ENCODE measurements at regions not wholly inside any gene's neighbourhood (a gene's known extent, or its start where the extent isn't known, plus 50 kb on each side); places are given as distances from the start of the nearest gene placed in this dataset.

DNA sequence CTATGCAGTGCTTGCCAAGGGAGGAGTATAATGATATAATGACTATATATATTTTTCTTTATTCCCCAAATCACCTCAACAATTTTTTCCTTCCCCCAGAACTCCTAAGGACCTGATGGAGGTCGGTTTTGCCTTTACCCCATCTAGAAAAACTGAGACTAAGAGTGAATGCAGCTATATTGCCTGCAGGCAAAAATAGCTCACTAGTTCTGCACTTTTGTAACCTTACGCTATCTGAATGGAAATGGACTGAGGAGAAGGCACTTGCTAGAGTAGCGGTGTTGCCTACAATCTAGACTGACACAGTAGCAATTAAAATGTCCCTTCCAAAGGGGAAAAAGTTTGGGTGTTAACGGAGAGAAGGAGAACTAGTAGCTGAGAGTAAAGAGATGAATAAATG, 379.5 kb upstream of the SEMA6D start:
- no peak for DNase-seq
- Histone ChIP-seq H3K27me3 (ENCODE audit: control insufficient read depth in 1 of 2, insufficient read depth in 2 of 2, low read length in 1 of 2) (no peaks in the 10 kb centered on the region), H3K36me3 (ENCODE audit: control insufficient read depth in 1 of 2, insufficient read depth in 2 of 2, low read length in 1 of 2) (no peaks in the 10 kb centered on the region), H3K4me1 (ENCODE audit: control insufficient read depth in 1 of 2, insufficient read depth in 2 of 2, low read length in 2 of 2) (peaks cover 0 to 2% of the 10 kb centered on the region in 2 donors), H3K9me3 (ENCODE audit: control insufficient read depth, low read length) (no peaks in the 10 kb centered on the region), H3K4me3 (ENCODE audit: low read length in 2 of 2) (no peak overlapping the region), H3K27ac (ENCODE audit: low read depth in 1 of 2, low read length in 2 of 2) (no peak overlapping the region)
- 89 to 92% methylated on average over 4 of the region's 4 CpGs for WGBS, 2 donors
- intact Hi-C loops (cut with DNase I): no loop called here
- ATAC-seq (ENCODE audit: low FRiP score): no peak

- WGBS, 2 donors: 92 to 94% methylated on average over 3 of the region's 3 CpGs
- ATAC-seq (ENCODE audit: low FRiP score): no peak
- no peaks in the 10 kb centered on the region for H3K27me3 ChIP-seq (ENCODE audit: control insufficient read depth in 1 of 2, insufficient read depth in 2 of 2, low read length in 1 of 2)
- H3K36me3 ChIP-seq (ENCODE audit: control insufficient read depth in 1 of 2, insufficient read depth in 2 of 2, low read length in 1 of 2): no peaks in the 10 kb centered on the region
- intact Hi-C loops (cut with DNase I): no loop called here
- DNase-seq: no peak
- H3K4me3 ChIP-seq (ENCODE audit: low read length in 2 of 2): no peak overlapping the region
- peaks cover 0 to 2% of the 10 kb centered on the region in 2 donors for H3K4me1 ChIP-seq (ENCODE audit: control insufficient read depth in 1 of 2, insufficient read depth in 2 of 2, low read length in 2 of 2)
- no peaks in the 10 kb centered on the region for H3K9me3 ChIP-seq (ENCODE audit: control insufficient read depth, low read length)
- H3K27ac ChIP-seq (ENCODE audit: low read depth in 1 of 2, low read length in 2 of 2): no peak overlapping the region
These were observed 378.5 kb upstream of the SEMA6D start for GRCh38 chr15:47338771-47339170.

DNA sequence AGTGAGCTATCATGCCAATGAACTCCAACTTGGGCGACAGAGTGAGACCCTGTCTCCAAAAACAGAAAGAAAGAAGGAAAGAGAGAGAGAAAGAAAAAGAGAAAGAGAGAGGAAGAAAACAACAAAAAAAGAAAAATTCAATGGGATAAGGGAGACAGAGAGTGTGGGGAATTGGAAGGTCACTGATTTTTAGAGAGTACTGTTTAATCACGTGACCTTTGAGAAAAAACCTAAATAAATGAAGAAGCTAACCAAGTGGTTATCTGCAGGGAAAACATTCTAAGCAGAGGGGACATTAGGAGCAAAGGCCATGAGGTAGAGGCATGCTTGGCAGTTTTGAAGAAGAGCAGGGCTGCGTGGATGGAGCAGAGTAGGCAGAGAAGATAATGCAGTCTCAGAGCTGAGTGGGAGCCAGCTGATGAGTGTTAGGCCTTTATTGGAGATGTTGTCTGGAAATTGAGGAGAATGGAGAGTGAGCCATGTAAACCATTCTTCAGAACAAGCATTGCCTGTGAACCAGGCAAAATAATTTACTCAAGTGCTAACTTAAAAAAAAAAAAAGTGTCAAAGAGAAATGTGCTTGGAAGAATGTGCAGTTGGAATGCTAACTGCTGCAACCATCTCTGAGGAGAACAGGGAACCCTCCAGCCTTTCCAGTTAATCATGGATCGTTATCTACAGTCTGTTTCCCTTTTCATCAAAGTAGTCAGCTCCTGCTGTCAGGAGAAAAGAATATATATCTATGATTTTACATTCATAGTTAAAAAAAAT, 377.3 kb upstream of the SEMA6D start:
- H3K4me3 ChIP-seq (ENCODE audit: low read length in 2 of 2): no peak overlapping the region
- peaks cover 0 to 2% of the 10 kb centered on the region in 2 donors for H3K4me1 ChIP-seq (ENCODE audit: control insufficient read depth in 1 of 2, insufficient read depth in 2 of 2, low read length in 2 of 2)
- WGBS, 2 donors: 76 to 80% methylated on average over 4 of the region's 4 CpGs
- no peaks in the 10 kb centered on the region for H3K9me3 ChIP-seq (ENCODE audit: control insufficient read depth, low read length)
- intact Hi-C loops (cut with DNase I): no loop called here
- ATAC-seq (ENCODE audit: low FRiP score): no peak
- H3K36me3 ChIP-seq (ENCODE audit: control insufficient read depth in 1 of 2, insufficient read depth in 2 of 2, low read length in 1 of 2): no peaks in the 10 kb centered on the region
- H3K27me3 ChIP-seq (ENCODE audit: control insufficient read depth in 1 of 2, insufficient read depth in 2 of 2, low read length in 1 of 2): no peaks in the 10 kb centered on the region
- no peak for DNase-seq
- H3K27ac ChIP-seq (ENCODE audit: low read depth in 1 of 2, low read length in 2 of 2): no peak overlapping the region

- ATAC-seq (ENCODE audit: low FRiP score): no peak
These were observed 376.8 kb upstream of the SEMA6D start for GRCh38 chr15:47340571-47340920.

GRCh38 chr15:47349179-47349578, 368.1 kb upstream of the SEMA6D start:
- ATAC-seq (ENCODE audit: low FRiP score): no peak
- intact Hi-C loops (cut with DNase I): no loop called here
- Histone ChIP-seq H3K4me3 (ENCODE audit: low read length in 2 of 2) (no peak overlapping the region), H3K36me3 (ENCODE audit: control insufficient read depth in 1 of 2, insufficient read depth in 2 of 2, low read length in 1 of 2) (no peaks in the 10 kb centered on the region), H3K27ac (ENCODE audit: low read depth in 1 of 2, low read length in 2 of 2) (no peak overlapping the region), H3K27me3 (ENCODE audit: control insufficient read depth in 1 of 2, insufficient read depth in 2 of 2, low read length in 1 of 2) (no peaks in the 10 kb centered on the region), H3K4me1 (ENCODE audit: control insufficient read depth in 1 of 2, insufficient read depth in 2 of 2, low read length in 2 of 2) (no peaks in the 10 kb centered on the region), H3K9me3 (ENCODE audit: control insufficient read depth, low read length) (no peaks in the 10 kb centered on the region)
- 93% methylated on average over 2 of the region's 2 CpGs for WGBS, 2 donors
- DNase-seq: no peak

More at GRCh38 chr15:47340571-47340920, 376.8 kb upstream of the SEMA6D start:
- H3K9me3 ChIP-seq (ENCODE audit: control insufficient read depth, low read length): no peaks in the 10 kb centered on the region
- H3K4me1 ChIP-seq (ENCODE audit: control insufficient read depth in 1 of 2, insufficient read depth in 2 of 2, low read length in 2 of 2): peaks cover 0 to 2% of the 10 kb centered on the region in 2 donors
- DNase-seq: no peak
- intact Hi-C loops (cut with DNase I): no loop called here
- no peaks in the 10 kb centered on the region for H3K27me3 ChIP-seq (ENCODE audit: control insufficient read depth in 1 of 2, insufficient read depth in 2 of 2, low read length in 1 of 2)
- H3K27ac ChIP-seq (ENCODE audit: low read depth in 1 of 2, low read length in 2 of 2): no peak overlapping the region
- H3K4me3 ChIP-seq (ENCODE audit: low read length in 2 of 2): no peak overlapping the region
- WGBS, 2 donors: 42 to 52% methylated on average over 2 of the region's 2 CpGs
- no peaks in the 10 kb centered on the region for H3K36me3 ChIP-seq (ENCODE audit: control insufficient read depth in 1 of 2, insufficient read depth in 2 of 2, low read length in 1 of 2)

DNA sequence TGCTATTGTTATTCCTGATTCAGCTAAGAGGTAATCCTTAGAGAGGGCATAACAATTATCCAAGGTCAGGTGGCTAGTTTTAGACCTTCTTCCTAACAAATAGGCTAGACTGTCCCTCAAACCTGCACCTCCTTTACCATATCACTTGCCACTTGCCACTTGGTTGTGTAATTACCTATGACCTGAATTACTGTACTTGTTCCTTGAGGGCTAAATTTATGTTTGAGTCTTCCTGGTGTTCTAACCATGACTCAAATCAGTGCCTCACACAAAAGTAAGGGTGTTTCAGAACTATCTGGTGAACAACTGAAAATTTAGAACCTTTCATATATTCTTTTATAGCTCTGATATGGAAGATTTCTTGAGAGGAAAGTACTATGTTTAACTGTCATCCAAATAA, 365.8 kb upstream of the SEMA6D start:
- Histone ChIP-seq H3K9me3 (ENCODE audit: control insufficient read depth, low read length) (no peaks in the 10 kb centered on the region), H3K4me3 (ENCODE audit: low read length in 2 of 2) (no peak overlapping the region), H3K4me1 (ENCODE audit: control insufficient read depth in 1 of 2, insufficient read depth in 2 of 2, low read length in 2 of 2) (no peaks in the 10 kb centered on the region), H3K36me3 (ENCODE audit: control insufficient read depth in 1 of 2, insufficient read depth in 2 of 2, low read length in 1 of 2) (no peaks in the 10 kb centered on the region), H3K27me3 (ENCODE audit: control insufficient read depth in 1 of 2, insufficient read depth in 2 of 2, low read length in 1 of 2) (no peaks in the 10 kb centered on the region), H3K27ac (ENCODE audit: low read depth in 1 of 2, low read length in 2 of 2) (no peak overlapping the region)
- DNase-seq (no peak), ATAC-seq (ENCODE audit: low FRiP score) (no peak)
- intact Hi-C loops (cut with DNase I): no loop called here

GRCh38 chr15:47352217-47352616, 365.1 kb upstream of the SEMA6D start:
- Histone ChIP-seq H3K4me1 (ENCODE audit: control insufficient read depth in 1 of 2, insufficient read depth in 2 of 2, low read length in 2 of 2) (no peaks in the 10 kb centered on the region), H3K4me3 (ENCODE audit: low read length in 2 of 2) (no peak overlapping the region), H3K27me3 (ENCODE audit: control insufficient read depth in 1 of 2, insufficient read depth in 2 of 2, low read length in 1 of 2) (no peaks in the 10 kb centered on the region), H3K9me3 (ENCODE audit: control insufficient read depth, low read length) (no peaks in the 10 kb centered on the region), H3K27ac (ENCODE audit: low read depth in 1 of 2, low read length in 2 of 2) (no peak overlapping the region), H3K36me3 (ENCODE audit: control insufficient read depth in 1 of 2, insufficient read depth in 2 of 2, low read length in 1 of 2) (no peaks in the 10 kb centered on the region)
- no peak for ATAC-seq (ENCODE audit: low FRiP score)
- no peak for DNase-seq
- intact Hi-C loops (cut with DNase I): no loop called here
- WGBS, 2 donors: 89 to 90% methylated on average over 3 of the region's 3 CpGs

DNA sequence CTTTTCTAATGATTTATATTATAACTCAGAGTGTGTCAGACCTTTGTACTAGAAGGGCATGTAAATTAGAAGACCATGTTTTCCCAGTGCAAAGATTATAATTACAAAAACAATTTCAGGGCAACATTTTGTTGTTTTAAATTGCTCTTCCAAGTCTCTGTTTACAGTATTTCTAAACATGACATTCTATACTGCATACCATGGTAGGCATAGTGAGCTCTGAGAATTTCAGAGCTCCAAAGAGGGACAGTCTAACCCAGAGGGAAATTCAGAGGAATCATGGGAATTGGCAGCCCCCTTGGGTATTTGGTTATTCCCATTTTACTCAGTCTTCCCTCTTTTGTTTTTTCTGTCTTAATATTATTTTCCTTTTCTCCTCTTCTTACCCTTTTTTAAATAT, 361.5 kb upstream of the SEMA6D start:
- no peaks in the 10 kb centered on the region for H3K27me3 ChIP-seq (ENCODE audit: control insufficient read depth in 1 of 2, insufficient read depth in 2 of 2, low read length in 1 of 2)
- DNase-seq (no peak), ATAC-seq (ENCODE audit: low FRiP score) (no peak)
- H3K9me3 ChIP-seq (ENCODE audit: control insufficient read depth, low read length): no peaks in the 10 kb centered on the region
- intact Hi-C loops (cut with DNase I): no loop called here
- H3K27ac ChIP-seq (ENCODE audit: low read depth in 1 of 2, low read length in 2 of 2): no peak overlapping the region
- no peak overlapping the region for H3K4me3 ChIP-seq (ENCODE audit: low read length in 2 of 2)
- no peaks in the 10 kb centered on the region for H3K4me1 ChIP-seq (ENCODE audit: control insufficient read depth in 1 of 2, insufficient read depth in 2 of 2, low read length in 2 of 2)
- H3K36me3 ChIP-seq (ENCODE audit: control insufficient read depth in 1 of 2, insufficient read depth in 2 of 2, low read length in 1 of 2): no peaks in the 10 kb centered on the region

DNA sequence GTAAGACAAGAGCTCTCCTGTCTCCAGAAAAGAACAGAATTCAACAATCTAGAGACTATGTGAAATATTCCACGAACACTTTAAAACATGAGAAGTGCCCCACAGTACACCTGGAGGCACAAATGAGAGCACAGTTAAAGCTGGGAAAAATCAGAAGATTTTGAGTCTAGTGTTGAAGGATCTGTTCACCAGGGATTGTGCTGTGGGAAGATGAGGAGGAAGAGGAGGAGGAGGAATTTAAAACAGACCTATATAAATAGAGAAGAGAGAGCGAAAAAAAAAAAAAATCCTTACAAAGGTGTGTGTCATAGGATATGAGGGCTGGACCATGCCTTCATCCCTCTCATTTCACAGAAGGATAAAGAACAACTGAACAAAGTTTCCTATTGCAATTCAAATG, 361.0 kb upstream of the SEMA6D start:
- intact Hi-C loops (cut with DNase I): no loop called here
- no peak overlapping the region for H3K27ac ChIP-seq (ENCODE audit: low read depth in 1 of 2, low read length in 2 of 2)
- H3K4me3 ChIP-seq (ENCODE audit: low read length in 2 of 2): no peak overlapping the region
- no peaks in the 10 kb centered on the region for H3K4me1 ChIP-seq (ENCODE audit: control insufficient read depth in 1 of 2, insufficient read depth in 2 of 2, low read length in 2 of 2)
- 94 to 97% methylated on average over 2 of the region's 2 CpGs for WGBS, 2 donors
- H3K9me3 ChIP-seq (ENCODE audit: control insufficient read depth, low read length): no peaks in the 10 kb centered on the region
- no peaks in the 10 kb centered on the region for H3K36me3 ChIP-seq (ENCODE audit: control insufficient read depth in 1 of 2, insufficient read depth in 2 of 2, low read length in 1 of 2)
- DNase-seq: no peak
- no peak for ATAC-seq (ENCODE audit: low FRiP score)
- H3K27me3 ChIP-seq (ENCODE audit: control insufficient read depth in 1 of 2, insufficient read depth in 2 of 2, low read length in 1 of 2): no peaks in the 10 kb centered on the region

Measured in aorta (tissue), 5 donors.